H1 (cell line): ENCODE measurements at regions not wholly inside any gene's neighbourhood (a gene's known extent, or its start where the extent isn't known, plus 50 kb on each side); places are given as distances from the start of the nearest gene placed in this dataset.

Experiments
- CTCF ChIA-PET: fragments of 300-600 bp; sonication (Branson Sonifier 250); formaldehyde crosslinking; loops from one replicate; lab custom pipeline; 2021; ENCODE audit not compliant: partially characterized antibody; lab: Charles Lee
- POLR2A ChIA-PET: fragments of 300-600 bp; sonication (Branson Sonifier 250); formaldehyde crosslinking; loops from one replicate; lab custom pipeline; 2021; ENCODE audit warnings: inconsistent platforms; ENCODE audit not compliant: partially characterized antibody; lab: Charles Lee
- DNase-seq, 2 experiments: peaks; one replicate each; pipeline versions ENCODE4 v3.0.0 to v3.0.0-alpha.2; 2010 to 2022; ENCODE audit warnings: low spot score in 2 of 2, low read depth in 1 of 2, mixed read lengths in 1 of 2
- FAIRE-seq: peaks from 2 replicates; lab custom pipeline; 2011; peaks lifted over from hg19 to GRCh38; lab: Jason Lieb, UNC
- H2AFZ ChIP-seq: 2 replicates; pipeline ENCODE4 v1.8.1; 2012; ENCODE audit warnings: low read length, inconsistent platforms
- H2AK5ac ChIP-seq: 2 replicates; pipeline ENCODE4 v1.6.1; 2013; ENCODE audit warnings: low read depth, low read length
- H2BK120ac ChIP-seq: replicated peaks from 2 replicates; pipeline ENCODE3; 2013; ENCODE audit warnings: low read depth, low read length, inconsistent platforms
- H2BK12ac ChIP-seq: 2 replicates; pipeline ENCODE4 v1.6.1; 2013; ENCODE audit warnings: low read depth, low read length
- H2BK15ac ChIP-seq: 2 replicates; pipeline ENCODE4 v1.6.1; 2013; ENCODE audit warnings: low read length
- H2BK20ac ChIP-seq: 2 replicates; pipeline ENCODE4 v1.6.1; 2013; ENCODE audit warnings: low read length
- H2BK5ac ChIP-seq: 2 replicates; pipeline ENCODE4 v1.6.1; 2013; ENCODE audit warnings: low read depth, low read length
- H3K14ac ChIP-seq: 2 replicates; pipeline ENCODE4 v1.6.1; 2013; ENCODE audit warnings: inconsistent platforms; ENCODE audit not compliant: insufficient read length
- H3K18ac ChIP-seq: 2 replicates; pipeline ENCODE4 v1.6.1; 2013; ENCODE audit warnings: low read length; ENCODE audit errors: extremely low read depth
- H3K23ac ChIP-seq: 2 replicates; pipeline ENCODE4 v1.6.1; 2013; ENCODE audit warnings: inconsistent platforms; ENCODE audit not compliant: insufficient read length
- H3K23me2 ChIP-seq: 2 replicates; pipeline ENCODE4 v1.6.1; 2013; ENCODE audit warnings: low read depth, low read length
- H3K27ac ChIP-seq: 2 replicates; pipeline ENCODE4 v1.6.1; 2011; ENCODE audit warnings: low read depth, low read length, inconsistent platforms
- H3K27me3 ChIP-seq, 4 experiments: replicated peaks in 1 of 4; 1 replicate in 1 of 4; 2 replicates in 3 of 4; pipeline versions ENCODE4 v1.6.1 to v1.8.1; 2011 to 2013; ENCODE audit warnings: low read length in 3 of 4, mild to moderate bottlenecking in 3 of 4, inconsistent platforms in 2 of 4, mixed read lengths in 2 of 4, moderate library complexity in 1 of 4; ENCODE audit not compliant: control insufficient read depth in 3 of 4, insufficient read depth in 3 of 4; ENCODE audit errors: extremely low read depth in 1 of 4
- H3K36me3 ChIP-seq, 4 experiments: 2 replicates each; pipeline versions ENCODE4 v1.6.1 to v1.8.1; 2011 to 2013; ENCODE audit warnings: mild to moderate bottlenecking in 4 of 4, low read length in 3 of 4, moderate library complexity in 2 of 4, control low read depth in 1 of 4, inconsistent platforms in 1 of 4; ENCODE audit not compliant: insufficient read depth in 4 of 4, control insufficient read depth in 2 of 4
- H3K4ac ChIP-seq: replicated peaks from 2 replicates; pipeline ENCODE3; 2013; ENCODE audit warnings: low read length, low read depth, mixed read lengths, inconsistent platforms; ENCODE audit not compliant: insufficient read length
- H3K4me1 ChIP-seq, 4 experiments: replicated peaks in 1 of 4; 1 replicate in 1 of 4; 2 replicates in 3 of 4; pipeline versions ENCODE4 v1.6.1 to v1.8.1; 2011 to 2013; ENCODE audit warnings: low read length in 3 of 4, inconsistent platforms in 2 of 4, mixed read lengths in 1 of 4; ENCODE audit not compliant: insufficient read depth in 4 of 4, control insufficient read depth in 3 of 4
- H3K4me2 ChIP-seq, 2 experiments: 2 replicates each; pipeline versions ENCODE4 v1.6.1 to v1.8.1; 2011 to 2013; ENCODE audit warnings: low read depth in 2 of 2, low read length in 2 of 2, control low read depth in 1 of 2, inconsistent platforms in 1 of 2, mild to moderate bottlenecking in 1 of 2; ENCODE audit not compliant: insufficient read depth in 1 of 2
- H3K4me3 ChIP-seq, 4 experiments: fragments of 200-600, 300-600 bp in 1 of 4; sonication (generic), shearing (Covaris generic), sonication (Bioruptor Twin) in 1 of 4; 2 replicates each; pipeline versions ENCODE4 v1.5.1 to v1.8.1; 2011 to 2016; ENCODE audit warnings: low read length in 4 of 4, low read depth in 3 of 4, control low read depth in 2 of 4, inconsistent platforms in 2 of 4, mild to moderate bottlenecking in 2 of 4, mixed read lengths in 1 of 4, moderate library complexity in 1 of 4; ENCODE audit not compliant: insufficient read depth in 2 of 4; ENCODE audit errors: extremely low read depth in 1 of 4
- H3K56ac ChIP-seq: replicated peaks from 2 replicates; pipeline ENCODE3; 2013; ENCODE audit warnings: low read depth, mild to moderate bottlenecking, mixed read lengths, low read length, inconsistent platforms; ENCODE audit not compliant: insufficient read length
- H3K79me1 ChIP-seq: 2 replicates; pipeline ENCODE4 v1.6.1; 2013; ENCODE audit warnings: low read depth, low read length, control low read depth
- H3K79me2 ChIP-seq, 2 experiments: 2 replicates each; pipeline versions ENCODE4 v1.6.1 to v1.8.1; 2012 to 2013; ENCODE audit warnings: low read length in 2 of 2, mild to moderate bottlenecking in 2 of 2, inconsistent platforms in 1 of 2; ENCODE audit not compliant: insufficient read depth in 2 of 2, control insufficient read depth in 1 of 2
- H3K9ac ChIP-seq, 4 experiments: replicated peaks in 1 of 4; 1 replicate in 1 of 4; 2 replicates in 3 of 4; pipeline versions ENCODE4 v1.6.1 to v1.8.1; 2011 to 2013; ENCODE audit warnings: low read depth in 3 of 4, low read length in 3 of 4, control low read depth in 2 of 4, mild to moderate bottlenecking in 2 of 4, moderate library complexity in 2 of 4, inconsistent platforms in 1 of 4; ENCODE audit errors: extremely low read depth in 1 of 4
- H3K9me3 ChIP-seq, 2 experiments: 2 replicates each; pipeline versions ENCODE4 v1.6.1 to v1.8.1; 2012 to 2013; ENCODE audit warnings: mild to moderate bottlenecking in 2 of 2, moderate library complexity in 2 of 2, control low read depth in 1 of 2, inconsistent platforms in 1 of 2, low read depth in 1 of 2, low read length in 1 of 2, mixed read lengths in 1 of 2; ENCODE audit not compliant: insufficient read depth in 2 of 2
- H4K20me1 ChIP-seq, 2 experiments: replicated peaks in 1 of 2; 2 replicates each; pipeline versions ENCODE3 to v1.8.1; 2011 to 2013; ENCODE audit warnings: inconsistent platforms in 2 of 2, low read length in 2 of 2, mild to moderate bottlenecking in 1 of 2; ENCODE audit not compliant: insufficient read depth in 2 of 2, control insufficient read depth in 1 of 2
- H4K5ac ChIP-seq: 2 replicates; pipeline ENCODE4 v1.6.1; 2013; ENCODE audit warnings: low read length, low read depth, mixed read lengths, inconsistent platforms; ENCODE audit not compliant: insufficient read length
- H4K8ac ChIP-seq: 2 replicates; pipeline ENCODE4 v1.8.0; 2013; ENCODE audit warnings: mild to moderate bottlenecking, moderate library complexity, low read length, inconsistent platforms; ENCODE audit not compliant: insufficient read depth; ENCODE audit errors: extremely low read depth
- H4K91ac ChIP-seq: replicated peaks from 2 replicates; pipeline ENCODE3; 2013; ENCODE audit warnings: low read length, mixed read lengths, inconsistent platforms; ENCODE audit not compliant: insufficient read length
- CBX5 ChIP-seq: fragments of 300-800, 300-1000 bp; sonication (generic); IDR thresholded peaks from 2 replicates; pipeline ENCODE4 v1.7.1; 2016; ENCODE audit warnings: antibody characterized with exemption, low read length, low read depth
- CEBPB ChIP-seq: IDR thresholded peaks from 2 replicates; pipeline ENCODE4 v1.6.1; 2012; ENCODE audit warnings: low read depth, low read length
- GABPA ChIP-seq: IDR thresholded peaks from 2 replicates; pipeline ENCODE4 v1.6.1; 2011; ENCODE audit warnings: mild to moderate bottlenecking, low read length, moderate library complexity, borderline replicate concordance; ENCODE audit not compliant: insufficient read depth
- HDAC6 ChIP-seq: IDR thresholded peaks from one replicate; pipeline ENCODE4 v1.7.1; 2012; ENCODE audit warnings: low read depth, mild to moderate bottlenecking, inconsistent platforms, low read length, moderate library complexity
- NANOG ChIP-seq: IDR thresholded peaks from 2 replicates; pipeline ENCODE4 v1.6.1; 2011; ENCODE audit warnings: low read length, low read depth, mild to moderate bottlenecking, inconsistent platforms; ENCODE audit not compliant: insufficient read depth, poor library complexity, severe bottlenecking
- NRF1 ChIP-seq: IDR thresholded peaks from 2 replicates; pipeline ENCODE4 v1.6.1; 2011; ENCODE audit warnings: mild to moderate bottlenecking, low read depth, low read length, improper control_type of control experiment
- SIN3A ChIP-seq, 2 experiments: IDR thresholded peaks in 1 of 2; conservative IDR thresholded peaks in 1 of 2; 2 replicates each; pipeline ENCODE4 v1.6.1; 2011 to 2012; ENCODE audit warnings: low read length in 2 of 2, improper control_type of control experiment in 1 of 2, low read depth in 1 of 2, mild to moderate bottlenecking in 1 of 2
- SIRT6 ChIP-seq: IDR thresholded peaks from one replicate; pipeline ENCODE4 v1.7.1; 2012; ENCODE audit warnings: low read length, inconsistent platforms
- TBP ChIP-seq: IDR thresholded peaks from 2 replicates; pipeline ENCODE4 v1.6.1; 2011; ENCODE audit warnings: low read depth, low read length, improper control_type of control experiment
- TCF12 ChIP-seq: IDR thresholded peaks from 2 replicates; pipeline ENCODE4 v1.6.1; 2011; ENCODE audit warnings: low read depth, mild to moderate bottlenecking, low read length
- WGBS, 2 experiments: shearing (Covaris generic) in 1 of 2; methylation state at CpG; one replicate each; pipeline versions ENCODE4 v1.1.6 to v1.1.7; 2013 to 2015; ENCODE audit warnings: low lambda C conversion rate in 2 of 2, mixed read lengths in 2 of 2, inconsistent platforms in 1 of 2, low coverage in 1 of 2, missing lambda C conversion rate in 1 of 2; ENCODE audit not compliant: insufficient replicate concordance in 2 of 2, insufficient coverage in 1 of 2, insufficient read length in 1 of 2; ENCODE audit errors: extremely low coverage in 1 of 2, missing lambda C conversion rate in 1 of 2; 5-methylcytosine and 5-hydroxymethylcytosine counted together

DNA sequence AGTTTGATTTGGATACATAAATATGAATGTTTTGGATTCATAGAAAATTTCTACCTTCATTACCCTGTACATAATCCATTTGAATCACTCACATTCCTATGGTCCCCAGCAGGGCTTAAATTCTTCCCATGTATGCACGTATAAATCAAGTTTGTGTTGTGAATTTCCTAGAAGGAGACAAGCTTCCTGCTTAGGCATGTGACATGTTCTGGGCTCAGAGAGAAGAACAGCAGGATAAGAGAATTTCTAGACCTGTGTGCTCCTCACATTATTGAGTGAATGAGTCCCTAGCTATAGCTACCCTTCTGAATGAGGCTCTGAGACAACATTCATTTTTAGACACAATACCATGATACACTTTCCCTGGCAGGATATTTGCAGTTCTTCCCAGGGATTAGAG is 229.1 kb downstream of the YTHDC2 start:
- no peaks in the 10 kb centered on the region for H3K9me3 ChIP-seq
- no peak overlapping the region for H2BK120ac ChIP-seq
- no peak overlapping the region for H2BK20ac ChIP-seq
- FAIRE-seq (no peak), DNase-seq (no peak)
- CTCF ChIA-PET = interaction anchor here (1.2 to 1.6 kb wide), 3 partner anchors 8 to 63 kb away, joined by 3 read pairs; no protein-coding TSS in a partner anchor
- H2BK12ac ChIP-seq = no peak overlapping the region
- no peak overlapping the region for H3K4me3 ChIP-seq
- no peak overlapping the region for H2AFZ ChIP-seq
- TF ChIP-seq NANOG = no peak
- no peak for TF ChIP-seq CEBPB
- no peak for TF ChIP-seq NRF1
- no peak for TF ChIP-seq TBP
- TF ChIP-seq SIN3A (conservative IDR thresholded peaks at IDR 0.05 in 1 of 2, IDR thresholded peaks at IDR 0.05 in 1 of 2; ENCODE audit: low read depth in 1 of 2, low read length in 2 of 2) = no peak
- no peak for TF ChIP-seq SIRT6
- TF ChIP-seq HDAC6 = no peak
- TF ChIP-seq TCF12 = no peak
- no peak for TF ChIP-seq CBX5
- no peak for TF ChIP-seq GABPA
- no peak overlapping the region for H3K4ac ChIP-seq
- no peak overlapping the region for H3K27ac ChIP-seq
- no peaks in the 10 kb centered on the region for H3K79me2 ChIP-seq
- H4K8ac ChIP-seq = no peak overlapping the region
- H3K36me3 ChIP-seq = no peaks in the 10 kb centered on the region
- no peak overlapping the region for H3K4me2 ChIP-seq
- no peak overlapping the region for H2BK15ac ChIP-seq
- H3K23me2 ChIP-seq = no peaks in the 10 kb centered on the region; the same call in 1 of the 2 replicates
- POLR2A ChIA-PET = no interaction called here
- no peak overlapping the region for H4K5ac ChIP-seq
- no peaks in the 10 kb centered on the region for H4K20me1 ChIP-seq
- no peak overlapping the region for H3K56ac ChIP-seq
- no peak overlapping the region for H2AK5ac ChIP-seq
- H3K27me3 ChIP-seq = no peaks in the 10 kb centered on the region
- H3K14ac ChIP-seq = no peak overlapping the region
- 41% methylated on average over 1 of the region's 1 CpG; no CpG with 5 or more reads in 1 of the 2 experiments for WGBS, 2 experiments
- no peak overlapping the region for H4K91ac ChIP-seq
- no peak overlapping the region for H3K9ac ChIP-seq
- no peaks in the 10 kb centered on the region for H3K79me1 ChIP-seq
- H3K4me1 ChIP-seq = no peaks in the 10 kb centered on the region
- H2BK5ac ChIP-seq = no peak overlapping the region
- no peak overlapping the region for H3K18ac ChIP-seq
- H3K23ac ChIP-seq = no peak overlapping the region
